Esophagus squamous epithelium (tissue), 4 donors: ENCODE measurements at regions not wholly inside any gene's neighbourhood (a gene's known extent, or its start where the extent isn't known, plus 50 kb on each side); places are given as distances from the start of the nearest gene placed in this dataset.

Source experiments
- POLR2A ChIP-seq, 4 donors: fragments of 450-650 bp; IDR thresholded peaks; one replicate each; pipeline ENCODE4 v1.6.1; 2017; ENCODE audit warnings: antibody characterized with exemption in 4 of 4, mild to moderate bottlenecking in 4 of 4, moderate library complexity in 3 of 4
- TF ChIP-seq, protein P1 (sequence below), 6 experiments: fragments of 450-650 bp in 4 of 6; fragments of 200-600 bp in 2 of 6; sonication (generic) in 2 of 6; IDR thresholded peaks; one replicate each; pipeline ENCODE4 v1.5.1; 2016 to 2019; ENCODE audit warnings: antibody characterized with exemption in 6 of 6, mild to moderate bottlenecking in 4 of 6, moderate library complexity in 4 of 6

DNA sequence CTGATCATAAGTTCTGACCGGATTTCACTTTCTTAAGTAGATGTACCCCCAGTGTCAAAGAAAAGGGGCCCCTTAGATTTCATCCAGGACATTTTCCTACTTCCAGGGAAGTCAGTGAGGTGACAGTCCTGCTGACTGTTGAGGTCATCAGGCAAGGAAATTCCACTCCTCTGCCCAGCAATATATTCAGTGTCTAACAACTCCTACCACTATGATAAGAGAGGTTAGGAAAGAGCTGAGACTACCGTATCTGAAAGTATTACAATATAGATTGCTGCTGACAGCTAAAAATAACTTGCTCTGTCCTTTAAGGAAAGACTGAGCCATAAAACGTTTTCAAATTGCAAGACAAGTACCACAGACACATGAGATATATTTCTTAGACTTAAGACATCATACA, 325.1 kb downstream of the EFNB2 start:
- TF ChIP-seq, protein P1, sequence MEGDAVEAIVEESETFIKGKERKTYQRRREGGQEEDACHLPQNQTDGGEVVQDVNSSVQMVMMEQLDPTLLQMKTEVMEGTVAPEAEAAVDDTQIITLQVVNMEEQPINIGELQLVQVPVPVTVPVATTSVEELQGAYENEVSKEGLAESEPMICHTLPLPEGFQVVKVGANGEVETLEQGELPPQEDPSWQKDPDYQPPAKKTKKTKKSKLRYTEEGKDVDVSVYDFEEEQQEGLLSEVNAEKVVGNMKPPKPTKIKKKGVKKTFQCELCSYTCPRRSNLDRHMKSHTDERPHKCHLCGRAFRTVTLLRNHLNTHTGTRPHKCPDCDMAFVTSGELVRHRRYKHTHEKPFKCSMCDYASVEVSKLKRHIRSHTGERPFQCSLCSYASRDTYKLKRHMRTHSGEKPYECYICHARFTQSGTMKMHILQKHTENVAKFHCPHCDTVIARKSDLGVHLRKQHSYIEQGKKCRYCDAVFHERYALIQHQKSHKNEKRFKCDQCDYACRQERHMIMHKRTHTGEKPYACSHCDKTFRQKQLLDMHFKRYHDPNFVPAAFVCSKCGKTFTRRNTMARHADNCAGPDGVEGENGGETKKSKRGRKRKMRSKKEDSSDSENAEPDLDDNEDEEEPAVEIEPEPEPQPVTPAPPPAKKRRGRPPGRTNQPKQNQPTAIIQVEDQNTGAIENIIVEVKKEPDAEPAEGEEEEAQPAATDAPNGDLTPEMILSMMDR (IDR thresholded peaks at IDR 0.05), result no peak
- TF ChIP-seq POLR2A (IDR thresholded peaks at IDR 0.05), result no peak
